Panc1 (cell line): ENCODE measurements at regions not wholly inside any gene's neighbourhood (a gene's known extent, or its start where the extent isn't known, plus 50 kb on each side); places are given as distances from the start of the nearest gene placed in this dataset.

Source experiments
- ATAC-seq: fragments of 200-7000 bp; cut with Tn5 transposase; 2 replicates; pipeline ENCODE4 v1.9.1; 2020; ENCODE audit warnings: mild to moderate bottlenecking, moderate library complexity
- BruUV-seq: library from RNA; stranded (reverse); fragments of 400-500 nt; replicated peaks from 2 replicates; lab custom pipeline; 2021; lab: Mats Ljungman, UMichigan
- CTCF ChIA-PET: fragments of 300-600 bp; sonication (Branson Sonifier 250); formaldehyde crosslinking; loops from one replicate; lab custom pipeline; 2022; ENCODE audit warnings: antibody characterized with exemption; lab: Charles Lee
- POLR2A ChIA-PET: fragments of 300-600 bp; sonication (Branson Sonifier 250); formaldehyde crosslinking; loops from one replicate; lab custom pipeline; 2022; ENCODE audit warnings: antibody characterized with exemption; lab: Charles Lee
- DNase-seq: peaks from one replicate; pipeline ENCODE4 v3.0.0-alpha.2; 2010; ENCODE audit warnings: low read depth, low spot score
- H3K27ac ChIP-seq: 2 replicates; pipeline ENCODE4 v1.5.1; 2011; ENCODE audit warnings: mild to moderate bottlenecking, low read length, inconsistent platforms
- H3K27me3 ChIP-seq: fragments of 200-500 bp; sonication (Bioruptor generic); 2 replicates; pipeline ENCODE4 v1.6.0; 2014; ENCODE audit warnings: low read length, inconsistent platforms; ENCODE audit not compliant: control insufficient read depth, insufficient read depth
- H3K36me3 ChIP-seq: fragments of 200-500 bp; sonication (Bioruptor generic); 2 replicates; pipeline ENCODE4 v1.5.1; 2014; ENCODE audit warnings: inconsistent platforms, mild to moderate bottlenecking, low read length, moderate library complexity; ENCODE audit not compliant: control insufficient read depth, insufficient read depth
- H3K4me1 ChIP-seq: 2 replicates; pipeline ENCODE4 v1.5.1; 2011; ENCODE audit warnings: inconsistent platforms, mild to moderate bottlenecking, low read length, moderate library complexity; ENCODE audit not compliant: control insufficient read depth, insufficient read depth
- H3K4me3 ChIP-seq, 2 experiments: 2 replicates each; pipeline ENCODE4 v1.5.1; 2011 to 2012; ENCODE audit warnings: low read depth in 2 of 2, low read length in 2 of 2, mild to moderate bottlenecking in 2 of 2, inconsistent platforms in 1 of 2, moderate library complexity in 1 of 2
- H3K9me3 ChIP-seq: fragments of 200-500 bp; sonication (Bioruptor generic); 2 replicates; pipeline ENCODE4 v1.5.1; 2014; ENCODE audit warnings: low read depth, mild to moderate bottlenecking, inconsistent platforms, low read length, moderate library complexity; ENCODE audit not compliant: control insufficient read depth, insufficient read depth
- CTCF ChIP-seq: fragments of 450-650 bp; IDR thresholded peaks from 2 replicates; pipeline ENCODE4 v1.5.1; 2017; ENCODE audit warnings: mild to moderate bottlenecking
- POLR2AphosphoS5 ChIP-seq: IDR thresholded peaks from 2 replicates; pipeline ENCODE4 v1.6.1; 2012; ENCODE audit warnings: mild to moderate bottlenecking, low read depth, low read length, moderate library complexity
- REST ChIP-seq, 2 experiments: IDR thresholded peaks; 2 replicates each; pipeline ENCODE4 v1.6.1; 2011 to 2012; ENCODE audit warnings: low read depth in 2 of 2, control low read depth in 1 of 2, low read length in 1 of 2, mild to moderate bottlenecking in 1 of 2, moderate library complexity in 1 of 2; ENCODE audit not compliant: insufficient read depth in 1 of 2
- SIN3A ChIP-seq: IDR thresholded peaks from 2 replicates; pipeline ENCODE4 v1.6.1; 2012; ENCODE audit warnings: low read depth, mild to moderate bottlenecking, low read length, moderate library complexity, borderline replicate concordance; ENCODE audit not compliant: insufficient read depth
- TCF7L2 ChIP-seq: IDR thresholded peaks from 2 replicates; pipeline ENCODE4 v1.6.1; 2011; ENCODE audit warnings: mild to moderate bottlenecking, low read depth, low read length, inconsistent platforms
- in situ Hi-C: cut with HindIII; loops from 2 replicates; pipeline ENCODE4 v1.10.0; 2016; ENCODE audit warnings: low sequenced_read_pairs, low pct_unique_long_range_greater_than_20kb
- intact Hi-C: fragments of 100-400 bp; cut with micrococcal nuclease; formaldehyde crosslinking; loops from one replicate; pipeline ENCODE4 v1.10.0; 2022; ENCODE audit not compliant: unreplicated experiment

- ATAC-seq = no peak
- no TSS peak for BruUV-seq
- POLR2A ChIA-PET = no interaction called here
- no peaks in the 10 kb centered on the region for H3K27me3 ChIP-seq
- in situ Hi-C loops = no loop called here
- no peaks in the 10 kb centered on the region for H3K4me1 ChIP-seq
- intact Hi-C loops = loop anchor here (10.0 kb wide), 1 partner anchor 595 kb away; no protein-coding TSS in a partner anchor
- H3K27ac ChIP-seq = no peak overlapping the region
- no peaks in the 10 kb centered on the region for H3K9me3 ChIP-seq
- no peak overlapping the region for H3K4me3 ChIP-seq
- no peak for DNase-seq
- TF ChIP-seq REST (IDR thresholded peaks at IDR 0.05; ENCODE audit: insufficient read depth in 1 of 2, low read depth in 2 of 2, low read length in 1 of 2) (no peak), SIN3A (no peak), CTCF (no peak), TCF7L2 (no peak)
- CTCF ChIA-PET = no interaction called here
- no peaks in the 10 kb centered on the region for H3K36me3 ChIP-seq
Observed at GRCh38 chr4:138689593-138689992, 326.0 kb upstream of the NOCT start.

- H3K4me1 ChIP-seq = no peaks in the 10 kb centered on the region
- TF ChIP-seq CTCF (no peak), POLR2AphosphoS5 (no peak), REST (IDR thresholded peaks at IDR 0.05; ENCODE audit: insufficient read depth in 1 of 2, low read depth in 2 of 2, low read length in 1 of 2) (no peak), SIN3A (no peak), TCF7L2 (no peak)
- ChIA-PET POLR2A (no interaction called here), CTCF (no interaction called here)
- ATAC-seq = no peak
- no peak for DNase-seq
- H3K27me3 ChIP-seq = no peaks in the 10 kb centered on the region
- intact Hi-C loops (loop anchor here (10.0 kb wide), 1 partner anchor 594 kb away; no protein-coding TSS in a partner anchor), in situ Hi-C loops (no loop called here)
- H3K4me3 ChIP-seq = no peak overlapping the region
- no peak overlapping the region for H3K27ac ChIP-seq
- BruUV-seq = no TSS peak
- no peaks in the 10 kb centered on the region for H3K36me3 ChIP-seq
- H3K9me3 ChIP-seq = no peaks in the 10 kb centered on the region
Observed at GRCh38 chr4:138689187-138689586, 326.4 kb upstream of the NOCT start.
